Fibroblast of upper back skin (primary cell): ENCODE measurements at regions not wholly inside any gene's neighbourhood (a gene's known extent, or its start where the extent isn't known, plus 50 kb on each side); places are given as distances from the start of the nearest gene placed in this dataset.

Experiments used
- DNase-seq: peaks from one replicate; pipeline ENCODE4 v3.0.0-alpha.2; 2013

DNA sequence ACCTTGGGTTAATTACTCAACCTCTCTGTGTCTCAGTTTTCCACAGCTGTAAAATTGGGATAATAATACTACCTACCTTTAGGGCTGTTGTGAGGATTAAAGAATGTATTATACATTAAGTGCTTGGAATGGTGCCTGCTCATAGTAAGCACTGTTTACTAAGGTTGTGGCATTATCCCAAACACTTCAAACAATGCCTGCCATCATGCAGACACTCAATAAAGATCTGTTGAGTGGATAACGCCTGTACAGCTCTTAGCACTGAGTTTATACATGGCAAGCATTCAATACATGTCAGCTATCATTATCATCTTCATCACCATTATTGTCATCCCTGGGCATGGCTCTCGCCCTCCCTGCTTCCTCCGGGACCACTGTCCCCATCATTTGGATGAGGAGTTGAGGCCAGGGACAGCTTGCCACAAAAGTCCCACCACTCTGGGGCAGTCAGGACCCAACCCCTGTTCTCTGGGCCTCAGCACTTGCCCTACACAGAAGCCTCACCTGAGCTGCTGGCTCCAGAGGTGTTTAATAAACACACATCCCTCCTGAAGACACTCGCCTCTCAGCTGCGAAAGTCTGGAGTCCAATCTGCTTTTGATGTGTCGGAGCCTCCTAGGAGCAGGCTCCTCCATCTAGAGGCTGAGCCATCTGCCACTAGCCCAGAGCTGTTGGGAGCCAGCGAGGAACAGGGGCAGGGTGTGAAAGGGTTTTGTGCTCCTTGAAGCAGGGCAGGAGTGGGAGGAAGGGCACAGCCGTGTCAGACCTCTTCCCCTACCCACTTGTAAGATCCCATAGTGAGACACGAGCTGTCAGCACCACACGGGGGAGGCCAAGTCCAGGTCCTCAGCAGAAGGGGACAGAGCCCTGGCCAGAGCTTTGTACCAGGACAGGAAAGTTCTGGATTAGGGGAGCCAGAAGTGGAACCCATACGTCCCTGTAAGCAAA is 80.9 kb upstream of the ZC3H12A start:
- no peak for DNase-seq

DNA sequence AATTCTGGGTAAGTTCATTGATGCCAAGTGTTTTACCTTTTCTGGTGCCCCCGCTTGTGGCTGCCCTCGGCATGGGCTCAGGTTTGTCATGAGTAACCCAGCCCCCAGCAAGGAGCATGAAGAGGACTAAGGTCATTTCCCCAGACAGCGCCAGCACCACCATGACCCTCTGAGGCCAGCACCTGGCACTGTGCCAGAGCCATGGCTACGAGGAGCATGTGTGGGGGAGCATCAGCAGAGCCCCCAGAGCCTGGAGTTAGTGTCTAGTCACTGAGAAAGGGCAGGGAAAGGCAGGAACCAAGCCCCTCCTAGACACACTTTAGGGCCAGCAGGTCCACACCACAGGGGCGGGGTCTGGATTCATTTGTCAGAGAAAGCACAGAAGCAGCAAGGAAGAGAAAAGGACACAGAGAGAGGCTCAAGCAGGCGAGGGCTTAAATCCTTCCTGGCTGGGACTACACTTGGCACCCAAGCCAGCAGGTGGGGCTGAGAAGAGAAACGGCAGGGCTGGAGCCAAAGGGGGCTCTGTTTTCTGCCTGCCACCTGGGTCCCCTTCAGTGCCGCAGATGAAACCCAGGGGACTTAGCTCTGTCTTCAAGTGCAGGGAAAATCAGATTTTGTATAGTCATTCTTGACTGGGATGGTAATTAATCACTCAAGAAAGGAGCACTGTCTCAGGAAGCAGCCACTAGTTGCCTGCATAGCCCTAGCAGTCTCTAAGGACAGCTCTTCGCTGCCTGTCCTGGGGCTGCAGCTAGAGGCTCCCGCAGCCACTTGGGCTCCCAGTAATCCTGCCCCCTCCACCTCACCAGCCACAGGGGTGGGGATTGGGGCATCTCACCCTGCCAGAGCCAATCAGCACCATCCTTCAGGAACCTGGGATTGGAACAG is 79.6 kb upstream of the ZC3H12A start:
- DNase-seq: no peak

DNA sequence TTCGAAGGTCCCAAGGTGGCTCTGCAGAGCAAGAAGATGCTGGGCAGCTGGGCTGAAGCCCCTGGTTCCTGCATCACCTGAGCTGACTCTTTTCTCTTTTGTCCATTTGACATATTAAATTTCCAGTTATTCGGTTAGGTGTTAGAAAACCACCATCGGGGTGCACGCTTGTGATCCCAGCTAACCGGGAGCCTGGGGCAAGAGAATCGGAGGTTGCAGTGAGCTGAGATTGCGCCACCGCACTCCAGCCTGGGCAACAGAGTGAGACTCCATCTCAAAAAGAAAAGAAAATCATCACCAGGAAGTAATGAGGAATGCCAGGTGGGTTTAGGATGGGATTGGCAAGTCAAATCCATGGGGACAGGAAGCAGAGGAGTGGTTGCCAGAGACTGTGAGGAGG is 76.3 kb upstream of the ZC3H12A start:
- DNase-seq: no peak

DNA sequence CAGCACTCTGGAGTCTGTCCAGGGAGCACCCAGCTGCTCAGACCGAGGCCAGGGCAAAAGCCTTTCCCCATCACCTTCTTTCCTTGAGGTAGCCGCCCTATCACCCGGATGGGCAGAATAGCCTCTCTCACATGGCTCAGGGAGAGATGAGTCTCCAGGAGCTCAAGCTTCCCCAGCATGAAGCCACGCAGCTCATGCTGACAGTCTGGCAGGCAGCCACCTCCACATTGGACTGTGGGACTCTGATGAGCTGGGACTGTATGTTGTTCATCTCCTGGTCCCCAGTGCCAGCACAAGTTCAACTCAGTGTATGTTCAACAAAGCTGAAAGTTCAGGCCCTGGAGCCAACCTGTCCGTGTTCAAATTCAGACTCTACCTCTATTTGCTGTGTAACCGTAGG is 75.2 kb upstream of the ZC3H12A start:
- DNase-seq: no peak

DNA sequence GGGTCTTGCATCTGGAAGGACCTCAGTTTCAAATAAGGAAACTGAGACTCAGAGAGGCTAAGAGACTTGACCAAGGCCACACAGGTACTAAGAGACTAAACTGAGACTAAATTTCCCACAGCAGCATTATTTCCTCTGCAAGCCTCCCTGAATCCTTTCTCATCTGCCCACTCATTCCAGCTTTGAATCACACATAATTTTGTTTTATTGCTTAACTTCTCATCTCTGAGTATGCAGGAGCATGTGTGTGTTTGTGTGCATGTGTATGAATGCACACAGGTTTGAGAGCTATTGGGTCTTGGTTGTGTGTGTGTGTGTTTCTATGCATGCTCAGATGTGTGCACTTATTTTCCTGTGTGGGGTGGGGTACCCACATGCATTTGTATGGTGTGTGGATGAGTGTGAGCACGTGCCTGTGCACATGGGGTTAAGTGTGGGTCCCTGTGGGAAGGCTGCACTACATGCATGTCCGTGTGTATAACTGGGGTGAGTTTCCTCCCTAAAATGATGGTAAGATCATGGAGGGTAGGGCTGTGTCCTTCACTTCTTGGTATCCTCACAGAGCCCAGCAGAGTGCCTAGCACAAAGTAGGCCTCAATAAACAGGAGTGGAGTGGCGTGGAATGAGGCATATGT is 74.4 kb upstream of the ZC3H12A start:
- no peak for DNase-seq

DNA sequence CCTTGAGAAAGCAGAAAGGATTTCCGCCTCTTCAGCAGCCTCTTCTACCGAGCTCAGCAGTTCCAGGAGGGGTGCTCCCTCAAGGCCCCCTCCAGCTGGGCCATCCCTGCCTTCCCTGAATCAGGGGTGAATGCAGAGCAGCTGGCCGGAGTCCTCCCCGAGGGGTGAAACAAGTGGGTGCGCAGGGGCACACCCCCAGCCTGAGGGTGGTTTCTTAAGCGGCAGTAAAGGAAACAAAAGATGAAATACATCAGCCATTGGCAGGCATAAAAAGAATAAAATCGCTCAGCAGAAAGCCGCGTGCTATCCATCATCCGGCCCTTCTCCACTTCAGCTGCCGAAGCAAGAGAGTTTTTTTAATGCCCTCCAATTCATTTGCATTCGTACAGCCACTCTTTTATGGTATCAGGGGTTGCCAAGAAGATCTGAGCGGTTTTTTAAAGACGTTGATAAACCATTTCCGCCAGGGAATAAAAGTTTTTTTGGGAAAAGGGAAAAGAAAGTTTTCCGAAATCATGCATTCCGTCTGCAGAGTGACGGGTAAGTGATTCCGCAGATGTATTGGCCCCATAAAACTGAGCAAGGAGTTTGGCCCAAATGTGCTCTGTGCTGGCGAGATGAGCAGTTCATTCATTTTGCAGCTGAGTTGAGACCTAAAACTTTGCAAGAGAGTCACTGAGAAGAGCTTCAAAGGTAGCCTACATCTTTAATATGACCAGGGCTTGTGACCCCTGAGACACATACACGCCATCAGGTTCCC is 73.7 kb upstream of the ZC3H12A start:
- no peak for DNase-seq

DNA sequence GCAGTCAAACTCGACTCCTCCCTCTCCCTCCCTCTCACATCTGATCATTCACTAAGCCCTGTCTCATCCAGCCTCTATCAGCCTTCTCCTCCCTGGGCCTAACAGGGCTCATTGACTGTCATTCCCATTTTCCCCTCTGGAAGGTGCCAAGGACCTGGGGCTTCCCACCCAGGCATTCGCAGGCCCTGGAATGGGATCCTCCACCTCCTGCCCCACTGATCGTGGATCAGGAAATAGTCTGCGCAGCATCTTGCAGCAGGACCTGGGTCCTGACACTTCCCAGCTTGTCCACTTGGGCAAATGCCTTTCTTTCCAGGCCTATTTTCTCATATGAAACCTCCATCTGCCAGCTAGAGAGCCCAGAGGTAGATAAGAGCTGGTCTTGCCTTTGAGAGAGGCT is 71.2 kb upstream of the ZC3H12A start:
- no peak for DNase-seq

DNA sequence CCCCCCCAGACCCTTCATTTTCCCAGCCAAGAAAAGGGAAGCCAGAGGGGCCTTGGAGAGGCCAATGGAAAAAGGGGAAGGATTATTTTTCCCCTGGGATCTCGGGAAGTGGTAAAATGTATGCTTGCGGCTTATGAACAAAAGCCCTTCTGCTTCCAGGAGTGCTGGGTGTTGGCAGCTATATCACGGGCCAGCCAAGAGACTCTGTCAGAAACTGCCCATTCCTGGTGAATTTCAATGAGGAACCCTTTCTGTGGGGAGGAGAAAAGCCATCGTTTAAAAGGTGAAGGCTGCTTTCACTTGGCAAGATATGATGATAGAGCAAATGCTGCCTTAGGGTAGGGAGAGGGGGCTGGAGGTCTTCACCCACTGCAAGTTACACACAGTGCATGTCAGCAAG is 69.7 kb upstream of the ZC3H12A start:
- no peak for DNase-seq

DNA sequence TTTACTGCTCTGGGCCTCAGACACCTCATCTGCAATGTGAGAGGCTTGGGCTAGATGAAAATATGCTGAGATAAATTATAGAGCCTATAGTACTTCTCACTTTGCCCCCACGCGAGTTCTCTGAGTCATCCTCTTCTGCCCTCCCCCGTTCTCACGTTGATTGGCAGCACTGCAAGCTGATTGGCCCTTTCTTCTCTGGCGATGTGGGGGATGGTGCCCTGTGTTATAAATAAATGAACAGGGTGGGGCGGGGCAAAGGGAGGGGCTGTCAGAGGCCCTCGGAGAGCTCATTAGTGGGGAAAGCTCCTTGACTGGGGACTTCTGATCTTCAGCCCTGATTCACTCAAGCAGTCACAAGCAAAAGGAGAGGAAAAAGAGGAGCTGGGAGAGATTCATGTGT is 64.3 kb upstream of the ZC3H12A start:
- no peak for DNase-seq

DNA sequence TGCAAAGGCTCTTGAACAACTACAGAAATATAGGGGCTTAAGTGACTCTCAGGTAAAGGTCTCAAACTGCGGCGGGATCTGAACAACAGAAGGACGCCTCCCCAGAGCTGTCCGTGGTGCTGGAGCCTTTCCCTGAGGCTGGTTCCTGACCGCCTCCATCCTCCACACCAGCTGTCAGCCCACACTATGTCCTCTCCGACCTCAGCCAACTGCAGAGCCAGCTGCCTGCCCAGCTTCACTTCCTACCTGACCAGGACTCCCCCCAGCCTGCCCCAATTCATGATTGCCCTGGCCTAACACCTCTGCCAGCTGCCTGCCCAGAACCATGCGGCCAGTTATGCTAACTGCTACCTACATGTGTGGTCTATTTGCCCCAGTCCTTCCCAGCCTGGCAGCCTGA is 63.6 kb upstream of the ZC3H12A start:
- DNase-seq: peak; percentile 18

DNA sequence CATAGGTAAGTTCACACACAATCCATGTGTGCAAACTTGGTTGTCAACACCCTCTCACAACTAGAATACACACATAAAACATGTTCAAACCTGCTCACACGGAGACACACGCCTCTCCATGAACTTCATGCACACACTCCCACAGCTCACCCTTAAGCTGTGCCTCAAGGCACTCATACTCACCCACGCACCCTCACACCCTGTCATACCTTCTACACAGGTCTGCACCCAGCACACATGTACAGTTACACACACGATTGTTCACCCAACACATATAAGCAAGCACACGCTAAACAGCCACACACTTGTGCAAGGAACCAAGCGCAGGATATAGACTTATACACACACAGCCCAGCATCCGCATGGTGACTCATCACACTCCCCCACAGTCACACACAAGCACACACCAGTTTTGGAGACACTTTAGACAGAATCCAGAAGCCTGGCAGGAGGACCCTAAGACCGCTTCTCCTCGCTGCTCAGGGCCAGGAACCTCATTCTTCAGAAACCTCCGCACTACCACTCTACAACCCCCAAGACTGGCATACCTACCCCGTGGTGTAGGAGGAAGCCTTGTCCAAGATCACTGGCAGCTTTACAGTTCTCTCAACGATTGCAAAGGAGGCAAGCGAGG is 58.7 kb upstream of the ZC3H12A start:
- no peak for DNase-seq

DNA sequence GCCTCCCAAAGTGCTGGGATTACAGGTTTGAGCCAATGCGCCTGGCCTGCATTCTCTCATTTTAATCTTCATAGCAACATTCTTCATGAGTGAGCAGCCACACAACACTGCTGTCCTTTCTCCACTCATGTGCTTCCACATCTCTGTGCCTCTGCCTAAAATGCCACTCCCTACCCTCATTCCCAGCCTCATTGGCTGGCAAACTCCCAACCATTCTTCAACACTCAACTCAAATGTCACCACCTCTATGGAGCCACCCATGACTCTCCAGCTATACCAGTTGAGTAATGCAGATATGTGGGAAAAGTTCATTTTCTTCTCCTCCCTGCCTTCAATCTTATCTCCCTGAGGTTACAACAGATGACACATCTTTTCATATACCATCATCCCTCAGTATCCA is 53.9 kb upstream of the ZC3H12A start:
- no peak for DNase-seq

DNA sequence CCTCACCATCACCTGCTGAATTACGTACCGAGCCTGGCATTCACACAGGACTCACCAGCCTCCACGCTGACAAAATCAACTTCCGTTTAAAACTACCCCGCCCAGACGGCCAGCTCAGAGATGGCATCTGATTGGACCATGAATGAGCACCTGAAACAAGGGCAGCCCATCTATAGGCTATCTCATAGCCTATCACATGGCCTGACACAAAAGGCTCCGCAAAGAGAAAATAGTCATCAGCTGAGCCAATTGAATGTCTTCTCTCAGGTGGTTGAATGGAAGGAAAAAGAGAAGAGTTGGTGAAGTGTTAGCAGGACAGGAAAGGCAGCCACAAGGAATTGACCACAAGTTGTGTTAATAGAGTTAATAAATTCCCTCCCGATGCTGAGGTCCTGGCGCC is 50.6 kb upstream of the ZC3H12A start:
- no peak for DNase-seq

DNA sequence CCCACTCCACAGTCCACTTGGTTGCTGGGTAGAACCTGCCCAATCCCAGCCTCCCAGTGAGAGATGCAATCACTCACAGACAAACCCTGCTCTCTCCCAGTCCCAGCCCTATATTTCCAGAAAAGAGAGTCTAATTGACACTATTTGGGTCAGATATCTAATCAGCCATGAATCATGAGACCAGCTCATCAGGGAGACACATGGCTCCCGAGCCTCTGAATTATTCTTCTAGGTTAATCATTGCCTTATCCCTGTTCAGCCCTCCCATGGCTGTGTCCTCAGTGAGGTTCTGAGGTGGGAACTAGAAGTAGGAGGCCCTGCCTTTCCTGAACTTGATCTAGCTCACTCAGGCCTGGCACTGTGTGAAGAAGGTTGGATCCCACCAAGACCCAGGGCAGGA is 49.9 kb upstream of the ZC3H12A start:
- no peak for DNase-seq
